GM13976 (cell line): ENCODE measurements at regions not wholly inside any gene's neighbourhood (a gene's known extent, or its start where the extent isn't known, plus 50 kb on each side); places are given as distances from the start of the nearest gene placed in this dataset.

Source experiments
- DNase-seq: peaks from one replicate; pipeline ENCODE4 v3.0.0; 2012; ENCODE audit warnings: low spot score
- in situ Hi-C: fragments of 300-500 bp; cut with MboI; formaldehyde crosslinking; loops from one replicate; pipeline ENCODE4 v1.12.0; 2022; ENCODE audit warnings: low sequenced_read_pairs, mixed read lengths, inconsistent platforms; ENCODE audit not compliant: unreplicated experiment
- TF ChIP-seq, protein P1 (sequence below): IDR thresholded peaks from 2 replicates; pipeline ENCODE4 v1.5.1; 2012; ENCODE audit warnings: borderline replicate concordance, mild to moderate bottlenecking; ENCODE audit not compliant: insufficient read depth; ENCODE audit errors: extremely low read depth, missing control alignments, control extremely low read depth

- no peak for DNase-seq
- in situ Hi-C loops: no loop called here
- TF ChIP-seq, protein P1, sequence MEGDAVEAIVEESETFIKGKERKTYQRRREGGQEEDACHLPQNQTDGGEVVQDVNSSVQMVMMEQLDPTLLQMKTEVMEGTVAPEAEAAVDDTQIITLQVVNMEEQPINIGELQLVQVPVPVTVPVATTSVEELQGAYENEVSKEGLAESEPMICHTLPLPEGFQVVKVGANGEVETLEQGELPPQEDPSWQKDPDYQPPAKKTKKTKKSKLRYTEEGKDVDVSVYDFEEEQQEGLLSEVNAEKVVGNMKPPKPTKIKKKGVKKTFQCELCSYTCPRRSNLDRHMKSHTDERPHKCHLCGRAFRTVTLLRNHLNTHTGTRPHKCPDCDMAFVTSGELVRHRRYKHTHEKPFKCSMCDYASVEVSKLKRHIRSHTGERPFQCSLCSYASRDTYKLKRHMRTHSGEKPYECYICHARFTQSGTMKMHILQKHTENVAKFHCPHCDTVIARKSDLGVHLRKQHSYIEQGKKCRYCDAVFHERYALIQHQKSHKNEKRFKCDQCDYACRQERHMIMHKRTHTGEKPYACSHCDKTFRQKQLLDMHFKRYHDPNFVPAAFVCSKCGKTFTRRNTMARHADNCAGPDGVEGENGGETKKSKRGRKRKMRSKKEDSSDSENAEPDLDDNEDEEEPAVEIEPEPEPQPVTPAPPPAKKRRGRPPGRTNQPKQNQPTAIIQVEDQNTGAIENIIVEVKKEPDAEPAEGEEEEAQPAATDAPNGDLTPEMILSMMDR: no peak
Measured at GRCh38 chr6:167589615-167589940, 237.1 kb upstream of the AFDN start.

DNA sequence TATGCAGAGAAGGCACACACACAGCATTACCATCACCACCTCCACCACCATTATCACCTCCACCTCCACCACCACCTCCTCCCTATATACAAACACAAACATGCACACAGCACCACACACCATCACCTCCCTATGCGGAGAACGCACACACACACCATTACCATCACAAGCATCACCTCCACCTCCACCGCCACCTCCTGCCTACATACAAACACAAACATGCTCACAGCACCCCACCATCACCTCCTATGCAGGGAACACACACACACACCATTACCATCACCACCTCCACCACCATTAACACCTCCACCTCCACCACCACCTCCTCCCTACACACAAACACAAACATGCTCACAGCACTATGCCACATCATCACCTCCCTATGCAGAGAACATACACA, 236.5 kb upstream of the AFDN start:
- no peak for DNase-seq
- TF ChIP-seq, protein P1: no peak
- in situ Hi-C loops: no loop called here
